T follicular helper cell (primary cell): ENCODE measurements at regions not wholly inside any gene's neighbourhood (a gene's known extent, or its start where the extent isn't known, plus 50 kb on each side); places are given as distances from the start of the nearest gene placed in this dataset.

Experiments used
- DNase-seq: peaks from one replicate; pipeline ENCODE4 v3.0.0-alpha.2; 2020; ENCODE audit warnings: low read depth

DNA sequence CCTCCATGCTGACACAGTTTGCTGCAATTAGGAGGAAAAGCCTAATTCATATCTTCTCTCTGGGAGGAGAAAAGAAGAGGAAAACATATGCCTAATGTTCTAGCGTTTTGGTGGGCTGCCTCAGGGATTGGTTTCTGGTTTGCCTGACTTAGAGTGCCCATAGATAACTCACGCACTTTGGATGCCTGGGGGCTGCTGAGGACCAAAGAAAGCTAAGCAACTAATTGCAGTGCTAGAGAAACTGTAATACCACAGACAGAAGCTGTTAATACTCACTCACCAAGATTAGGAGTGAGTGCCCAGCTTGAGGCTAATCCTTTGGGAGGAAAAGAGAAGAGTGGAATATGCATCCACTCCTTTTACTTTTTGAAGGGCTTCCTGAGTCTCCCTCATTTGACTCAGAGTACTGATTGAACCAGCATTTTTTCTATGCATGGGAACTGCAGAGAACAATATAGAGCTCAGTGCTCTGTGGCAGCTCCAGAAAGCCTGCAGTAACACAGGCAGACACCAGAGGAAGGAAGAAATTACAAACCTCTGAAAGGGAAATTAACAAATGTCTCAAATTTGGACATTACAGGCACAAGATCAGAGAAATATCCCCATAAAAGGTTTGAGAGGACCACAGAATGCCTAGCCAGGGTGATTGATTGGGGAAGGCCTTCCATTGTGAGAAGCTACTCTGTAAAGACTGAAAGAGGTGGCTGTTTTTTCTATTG, 666.4 kb downstream of the OLFM4 start:
- DNase-seq = no peak

DNA sequence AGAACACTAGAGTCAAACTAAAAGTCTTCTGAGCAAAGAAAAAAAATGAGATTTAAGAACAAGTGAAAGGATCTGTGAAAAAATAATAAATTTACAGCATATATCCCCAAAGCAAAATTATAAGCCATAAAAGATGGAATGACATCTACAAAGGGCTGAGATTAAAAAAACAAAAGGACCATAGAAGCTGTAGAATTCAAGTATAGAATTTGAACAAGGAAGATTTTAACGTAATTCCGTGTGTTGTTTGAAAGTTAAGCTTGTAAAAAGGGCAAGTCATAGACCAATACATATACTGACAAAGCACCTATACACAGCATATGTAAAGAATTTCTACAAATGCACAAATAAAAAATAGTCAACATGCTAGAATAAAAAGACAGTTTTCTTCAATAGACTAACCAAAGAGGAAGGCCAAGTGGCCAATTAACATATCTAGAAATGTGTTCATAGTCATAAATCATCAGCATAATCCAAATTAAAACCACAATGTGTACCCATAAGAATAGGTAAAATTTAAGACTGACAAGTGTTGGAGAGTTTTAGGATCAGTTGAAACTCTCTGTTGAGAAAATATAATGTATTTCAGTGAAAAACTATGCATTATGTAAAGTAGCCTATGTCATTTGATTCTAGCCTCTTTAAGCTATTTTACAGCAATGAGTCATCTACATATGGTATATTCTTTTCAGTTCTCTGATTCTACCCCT, 674.9 kb downstream of the OLFM4 start:
- DNase-seq = no peak

DNA sequence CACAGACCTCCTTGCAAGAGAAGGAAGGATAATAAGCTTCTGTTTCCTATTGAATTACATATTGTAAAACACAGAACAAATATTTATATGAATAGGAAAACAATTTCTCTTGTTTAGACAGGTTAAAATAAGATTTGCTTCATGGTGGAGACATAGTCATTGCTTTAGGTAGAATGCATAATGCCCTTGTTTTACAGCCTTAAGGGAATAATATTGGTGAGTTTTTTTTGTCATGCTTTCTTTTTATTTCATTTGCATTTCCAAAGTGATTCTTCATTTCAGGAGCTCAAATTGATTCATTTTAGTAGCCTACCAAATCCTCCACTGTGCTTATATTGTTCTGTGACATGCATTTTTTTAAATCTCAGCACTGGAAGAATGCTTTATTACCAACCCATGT, 690.7 kb downstream of the OLFM4 start:
- DNase-seq = no peak

DNA sequence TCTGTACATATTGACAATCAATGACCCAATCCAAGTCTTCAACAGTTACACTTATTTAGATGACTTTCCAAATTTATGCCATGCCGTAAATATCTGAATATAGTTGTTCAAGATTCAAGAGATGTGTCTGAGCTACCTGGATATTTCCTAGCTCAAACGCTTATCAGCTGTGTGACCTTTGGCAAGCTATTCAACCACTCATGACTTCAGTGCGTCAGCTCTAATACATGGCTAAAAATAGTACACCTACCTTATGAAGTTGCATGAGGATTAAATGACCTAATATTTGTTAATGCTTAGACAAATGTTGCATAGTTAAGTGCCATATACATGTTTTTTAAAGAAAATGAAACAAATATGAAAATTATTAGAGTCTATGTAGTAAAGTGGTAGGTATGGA, 704.1 kb downstream of the OLFM4 start:
- DNase-seq = no peak

DNA sequence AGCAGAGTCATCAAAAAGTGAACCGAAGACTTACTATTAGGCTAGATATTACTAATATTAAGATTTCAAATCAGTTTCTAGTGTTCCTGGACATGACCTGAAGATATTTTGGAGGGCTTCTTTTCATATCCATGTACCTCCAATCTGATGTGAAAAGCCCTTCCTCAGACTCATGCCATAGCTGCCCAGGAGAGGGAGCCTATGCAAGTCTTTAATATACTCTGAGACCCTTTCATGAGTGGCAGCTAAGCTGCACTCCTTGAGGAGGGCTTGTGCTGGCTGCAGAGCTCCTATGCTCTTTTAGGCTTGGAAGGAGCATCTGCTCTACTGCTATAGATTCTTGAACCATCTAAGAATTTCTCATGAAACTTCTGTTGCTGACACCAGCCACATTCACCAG, 715.3 kb downstream of the OLFM4 start:
- DNase-seq = no peak

DNA sequence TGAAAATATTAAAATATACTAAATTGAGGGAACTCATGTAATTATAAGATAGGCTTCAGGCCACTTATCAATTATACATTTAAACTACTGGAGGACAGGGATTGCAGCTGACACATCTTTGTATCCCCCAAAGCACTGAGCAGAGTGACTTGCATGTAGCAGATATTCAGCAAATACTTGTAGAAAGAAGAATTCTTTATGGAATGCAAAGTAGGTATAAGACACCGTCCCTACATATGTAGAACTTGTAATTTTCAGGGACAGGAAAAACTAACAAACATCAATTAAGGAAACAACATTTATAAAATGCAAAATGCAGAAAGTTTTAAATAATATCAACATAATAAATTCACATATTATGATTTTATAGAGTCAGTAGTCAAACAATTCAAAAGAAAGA, 719.2 kb downstream of the OLFM4 start:
- no peak for DNase-seq

DNA sequence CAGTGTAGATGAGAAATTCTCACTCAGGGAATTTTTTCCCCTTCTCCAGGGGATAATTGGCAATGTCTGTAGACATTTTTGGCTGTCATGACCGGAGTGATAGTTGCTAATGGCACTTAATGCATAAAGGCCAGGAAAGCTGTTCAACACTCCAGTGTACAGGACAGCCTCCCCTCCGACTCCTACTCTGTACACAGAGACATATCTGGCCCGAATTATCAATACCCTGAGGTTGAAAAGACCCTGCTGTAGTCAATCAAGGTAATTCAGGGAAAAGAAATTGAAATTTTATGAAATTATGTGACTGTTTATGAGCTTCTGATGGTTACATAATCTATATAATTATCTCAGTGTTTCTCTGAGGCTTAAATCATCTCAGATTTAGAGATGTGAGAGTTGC, 720.7 kb downstream of the OLFM4 start:
- no peak for DNase-seq

DNA sequence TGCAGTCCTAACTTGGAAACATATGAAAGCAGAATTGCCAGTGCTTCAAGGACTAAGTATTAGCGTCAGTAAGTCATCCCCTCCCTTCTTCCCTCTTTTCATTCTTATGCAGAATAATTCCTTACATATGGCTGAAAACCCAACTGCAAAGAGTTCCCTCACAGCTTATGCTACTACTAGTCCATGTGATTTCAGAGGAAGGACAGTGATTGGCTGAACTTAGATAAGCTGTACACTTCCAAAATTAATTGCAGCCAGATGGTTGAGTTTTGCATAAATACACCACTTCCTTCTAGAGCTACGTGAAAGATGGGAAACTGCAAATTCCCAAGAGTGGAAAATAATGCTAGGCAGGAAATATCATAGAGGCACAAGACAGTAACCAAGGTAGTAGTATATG, 730.4 kb downstream of the OLFM4 start:
- no peak for DNase-seq

DNA sequence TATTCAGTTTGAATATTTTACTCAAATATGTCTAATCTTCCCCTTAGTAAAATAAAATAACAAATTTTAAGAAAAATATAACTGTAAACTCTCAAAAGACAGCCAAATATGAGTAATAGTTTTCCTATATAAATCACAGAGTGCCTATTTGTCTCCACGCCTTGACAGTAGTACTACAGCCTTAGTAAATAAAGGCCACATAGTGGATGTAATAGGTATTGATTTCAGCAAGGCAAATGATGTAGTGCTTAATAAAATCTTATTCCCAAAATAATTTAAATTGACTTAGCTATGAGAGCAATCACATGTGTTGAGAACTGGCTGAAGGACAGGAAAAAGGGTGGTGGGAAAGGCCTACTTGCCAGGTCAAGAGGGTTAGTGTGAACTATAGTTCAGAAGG, 747.2 kb downstream of the OLFM4 start:
- no peak for DNase-seq

DNA sequence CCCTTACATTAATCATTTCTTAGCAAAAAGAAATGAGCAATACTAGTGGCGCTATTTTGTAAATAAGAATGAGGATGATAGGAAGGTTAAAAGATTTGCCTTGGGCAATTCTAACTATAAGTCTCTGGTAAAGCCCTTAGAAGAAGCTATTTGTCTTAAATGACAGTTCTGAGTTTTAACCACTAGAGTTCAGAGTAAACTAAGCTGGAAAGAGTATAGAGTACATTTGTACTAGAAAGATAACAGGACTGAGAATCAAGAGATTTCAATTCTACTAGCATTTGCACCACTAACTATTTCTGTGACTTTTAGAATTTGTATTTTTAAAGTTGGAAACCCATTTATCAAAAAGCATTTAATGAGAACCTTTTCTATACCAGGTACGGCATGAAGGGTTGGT, 750.3 kb downstream of the OLFM4 start:
- no peak for DNase-seq

DNA sequence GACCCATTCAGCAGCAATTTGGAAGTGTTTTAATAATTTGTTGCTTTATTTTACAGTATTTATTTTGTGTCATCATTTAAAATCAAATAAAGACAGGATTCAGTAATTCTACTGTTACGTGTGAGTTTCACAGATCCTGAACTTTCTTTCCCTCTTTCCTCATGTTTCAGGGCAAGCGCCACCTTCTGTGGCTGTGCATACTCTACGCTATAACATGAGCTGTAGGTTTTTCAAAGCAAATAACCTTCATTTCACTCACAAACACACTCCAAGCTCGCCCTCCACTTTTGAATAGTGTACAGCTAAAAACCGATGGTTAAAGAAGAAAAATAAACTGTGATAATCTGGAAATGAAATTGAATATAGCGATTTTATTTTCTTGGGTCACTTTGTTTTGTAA, 753.3 kb downstream of the OLFM4 start:
- no peak for DNase-seq

DNA sequence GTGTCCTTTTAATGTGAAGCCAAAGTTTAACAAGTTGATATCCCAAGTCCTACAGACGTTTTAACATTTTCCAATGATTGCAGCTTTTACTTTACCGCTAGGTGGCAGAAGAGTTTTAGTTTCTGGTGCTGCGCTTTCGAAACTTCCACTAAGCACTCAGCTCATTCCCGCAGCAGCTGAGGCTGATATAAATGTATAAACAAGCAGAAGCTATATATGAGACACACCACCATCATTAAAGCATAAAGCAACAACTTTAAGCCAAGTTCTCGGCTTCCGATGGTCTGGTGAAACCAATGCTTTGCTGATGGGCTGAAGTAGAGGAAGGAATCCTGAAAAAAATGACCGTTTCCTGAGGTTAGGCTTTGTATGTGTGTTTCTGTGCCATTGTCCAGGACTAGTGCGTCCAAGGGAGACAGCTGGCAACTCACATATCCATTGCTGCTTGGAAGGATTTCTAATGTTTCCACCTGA, 753.9 kb downstream of the OLFM4 start:
- no peak for DNase-seq

DNA sequence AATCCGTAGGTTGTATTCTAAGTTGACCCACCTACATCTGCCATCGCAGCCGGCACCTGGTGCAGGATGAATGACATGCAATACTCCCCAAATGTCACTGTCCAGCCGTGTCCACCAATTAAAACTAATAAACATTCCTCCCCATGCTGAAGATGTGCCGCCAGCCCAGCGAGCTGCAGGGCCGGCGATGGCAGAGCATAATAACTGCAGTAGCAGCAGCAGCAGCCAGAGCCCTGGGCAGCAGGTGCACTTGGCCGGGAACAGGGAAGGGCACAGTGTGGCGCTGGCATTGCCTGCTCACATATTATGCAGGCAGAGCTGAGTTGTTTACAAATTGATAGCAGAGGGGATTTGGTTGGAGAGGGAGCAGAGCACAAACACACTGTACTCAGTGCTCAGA, 754.9 kb downstream of the OLFM4 start:
- no peak for DNase-seq

DNA sequence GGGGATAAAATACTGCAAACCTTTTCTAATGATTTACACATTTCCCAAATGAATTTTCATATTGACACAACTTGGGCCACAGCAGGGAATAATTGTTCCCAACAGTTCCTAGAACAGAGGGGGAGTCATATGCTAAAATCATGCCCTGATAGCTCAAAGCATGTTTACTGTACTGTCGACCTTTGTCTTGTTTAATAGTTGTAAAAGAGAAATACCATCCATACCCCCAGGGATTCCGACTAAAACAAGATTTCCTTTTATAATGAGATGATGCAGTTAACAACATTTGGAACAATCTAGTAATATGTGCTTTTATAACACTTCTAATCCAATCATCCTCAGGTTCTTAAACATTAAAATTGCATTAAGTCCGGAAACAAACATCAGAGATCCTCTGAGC, 759.7 kb downstream of the OLFM4 start:
- no peak for DNase-seq

DNA sequence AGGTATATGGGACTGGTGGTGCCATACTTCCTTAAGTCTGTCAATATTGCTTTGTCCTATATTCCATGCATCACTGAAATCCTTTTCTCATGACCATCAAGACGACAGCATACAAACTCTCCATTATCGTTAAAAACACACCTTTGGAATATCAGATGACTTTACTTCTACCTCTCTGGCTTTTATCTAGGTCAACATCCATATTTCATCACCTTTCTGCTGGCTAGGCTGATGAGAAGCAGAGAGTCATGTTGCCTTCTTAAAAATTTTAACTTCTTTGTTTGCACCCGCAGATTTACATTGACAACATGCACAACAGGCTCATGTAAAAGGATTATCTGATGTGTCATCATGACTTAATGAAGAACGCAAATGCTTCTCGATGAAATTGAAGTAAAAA, 771.4 kb downstream of the OLFM4 start:
- DNase-seq = no peak

DNA sequence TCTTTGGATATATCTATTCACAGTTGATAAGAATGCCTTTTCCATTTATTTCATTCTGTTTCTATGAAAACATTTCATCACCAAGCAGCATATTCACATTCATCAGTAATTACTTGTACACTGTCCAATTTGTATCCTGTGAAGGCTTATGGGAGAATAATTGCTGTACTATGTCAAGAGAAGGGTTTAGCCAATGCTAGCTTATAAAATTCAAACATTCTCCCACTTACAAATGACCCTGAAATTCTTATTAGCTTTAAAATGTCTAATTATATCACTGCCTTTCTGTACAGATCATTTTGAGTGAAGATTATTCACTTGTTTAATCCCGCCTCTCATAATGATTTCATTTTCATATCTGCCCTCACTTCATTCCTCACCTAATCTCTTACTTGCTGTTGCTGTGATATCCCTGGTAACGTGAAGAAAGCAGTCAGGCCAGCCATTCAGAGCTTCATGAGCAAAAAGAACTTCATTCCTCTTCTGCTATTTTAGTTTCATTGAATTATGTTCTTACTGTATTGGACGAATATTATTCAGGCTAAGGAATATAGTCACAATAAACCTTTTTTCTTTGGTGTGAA, 778.7 kb downstream of the OLFM4 start:
- no peak for DNase-seq

DNA sequence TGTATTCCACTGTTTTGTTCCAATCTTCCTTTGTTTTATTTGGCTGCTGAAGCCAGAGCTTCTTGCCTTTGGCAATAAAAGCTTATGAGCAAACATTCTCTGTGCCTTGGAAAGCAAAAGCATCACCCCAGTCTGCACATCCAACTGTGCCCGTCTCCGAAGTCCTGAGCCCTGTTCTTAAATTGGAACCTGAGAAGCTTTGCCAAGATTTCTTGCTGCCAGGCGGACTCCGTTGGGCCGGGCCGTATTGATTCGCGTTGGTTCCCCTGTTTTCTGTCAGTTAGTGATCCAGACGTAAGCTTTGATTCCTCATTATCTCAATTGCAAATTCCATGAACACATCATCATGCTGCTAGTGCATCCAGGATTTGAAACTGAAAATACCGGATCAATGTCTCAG, 793.0 kb downstream of the OLFM4 start:
- no peak for DNase-seq

DNA sequence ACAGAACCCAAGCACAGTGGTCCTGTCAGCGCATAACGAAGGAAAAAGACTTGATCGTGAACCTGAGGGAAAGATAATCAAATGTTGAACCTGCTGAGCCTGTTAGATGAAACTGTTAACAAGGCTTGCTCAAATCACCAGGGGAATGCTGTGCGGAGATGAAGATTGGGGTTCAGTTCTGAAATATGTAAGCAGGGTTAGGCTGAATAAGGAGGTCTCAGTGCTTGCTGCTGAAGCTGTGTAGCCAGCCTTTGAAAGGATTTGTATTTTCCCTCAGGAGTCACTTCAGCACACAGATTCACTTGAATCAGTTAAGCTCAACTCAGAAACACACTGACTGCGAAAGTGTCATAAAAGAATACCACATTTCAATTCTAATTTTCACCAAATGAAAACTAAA, 793.5 kb downstream of the OLFM4 start:
- DNase-seq = no peak

DNA sequence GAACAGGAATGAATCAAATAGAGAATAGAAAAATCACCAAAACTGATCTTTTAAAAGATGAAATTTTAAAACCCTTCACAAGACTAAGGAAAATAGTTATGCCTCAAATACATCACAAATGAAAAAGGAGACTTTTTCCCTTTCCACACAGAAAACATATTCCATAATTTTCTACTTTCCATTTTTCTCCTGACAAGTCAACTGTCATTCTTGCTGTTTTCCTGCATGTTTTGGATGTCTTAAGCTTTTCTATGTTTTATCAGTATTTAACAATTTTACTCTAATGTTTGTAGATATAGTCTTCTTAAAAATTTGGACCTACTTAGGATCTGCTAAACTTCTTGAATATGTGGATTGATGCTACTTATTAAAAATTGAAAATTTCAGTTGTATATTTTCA, 810.8 kb downstream of the OLFM4 start:
- no peak for DNase-seq

DNA sequence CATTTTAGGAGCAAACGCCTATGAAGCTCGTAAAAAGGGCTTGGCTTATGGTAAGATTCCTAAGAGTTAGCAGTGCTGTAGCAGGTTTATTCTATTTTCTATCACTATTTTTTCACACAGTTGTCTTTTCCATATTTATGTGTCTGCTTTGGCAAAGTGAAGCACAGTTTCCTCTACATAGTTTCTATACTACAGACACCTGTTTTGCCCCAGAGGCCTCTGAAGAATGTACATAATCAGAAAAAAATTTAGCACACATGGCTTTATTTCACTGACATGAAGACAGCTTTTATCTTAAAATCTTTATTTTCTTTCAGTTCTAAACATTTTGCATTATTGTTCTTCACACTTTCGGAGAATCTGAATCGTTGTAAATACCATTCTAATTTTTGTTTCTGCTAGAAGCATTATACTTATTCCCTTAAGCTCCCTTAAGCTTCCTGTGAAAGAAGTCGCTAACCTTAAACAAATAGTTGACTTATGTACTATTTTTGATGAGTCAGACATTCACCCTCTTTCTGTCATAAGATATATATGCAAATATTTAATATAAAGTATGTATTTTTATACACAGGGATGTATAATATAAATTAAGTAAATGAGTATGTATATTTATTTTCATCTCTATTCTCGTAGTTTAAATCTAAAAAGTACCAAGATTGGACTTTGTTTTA, 816.0 kb downstream of the OLFM4 start:
- no peak for DNase-seq

DNA sequence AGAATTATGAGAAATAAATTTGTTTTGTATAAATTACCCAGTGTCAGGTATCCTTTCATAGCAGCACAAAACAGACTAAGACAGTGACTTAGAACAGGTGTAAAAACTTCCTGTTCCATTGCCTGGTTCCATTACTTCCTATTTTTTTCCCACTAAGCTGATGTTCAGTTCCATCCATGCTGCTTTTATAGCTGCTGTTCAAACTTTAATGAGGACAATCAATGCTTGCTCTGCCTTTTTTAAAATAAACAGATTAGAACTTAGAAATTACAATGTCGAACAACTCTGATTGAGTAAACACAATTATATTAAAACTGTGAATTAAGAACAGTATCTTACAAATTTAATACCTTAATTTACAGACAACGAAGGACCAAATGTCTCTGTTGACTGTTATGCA, 818.9 kb downstream of the OLFM4 start:
- DNase-seq = no peak

DNA sequence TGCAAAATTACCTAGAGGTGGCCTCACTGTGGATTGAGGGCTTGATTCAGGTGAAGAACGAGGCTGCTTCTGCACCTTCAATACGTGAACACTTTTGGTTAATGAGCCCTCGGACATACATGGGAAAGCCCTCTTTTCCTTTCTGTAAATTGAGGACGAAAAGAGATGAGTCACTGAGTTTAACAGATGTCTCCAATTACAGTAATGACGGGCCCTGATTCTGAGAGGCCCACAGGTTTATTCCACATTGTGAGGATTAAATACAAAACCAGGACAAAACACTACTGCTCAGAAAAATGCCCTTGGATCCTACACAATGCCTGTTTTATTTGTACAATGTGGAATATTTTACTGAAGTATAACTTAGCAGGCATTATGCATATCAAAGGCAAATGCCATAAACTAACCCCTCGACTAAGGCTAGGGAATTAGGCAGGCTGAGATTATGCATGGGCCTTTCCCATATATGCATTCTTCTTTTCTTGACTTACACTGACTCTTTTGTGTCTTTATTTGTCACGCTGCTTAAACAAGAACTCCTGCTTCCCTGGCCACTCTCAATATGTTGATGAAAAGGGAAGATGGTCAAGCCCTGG, 819.9 kb downstream of the OLFM4 start:
- DNase-seq = no peak

DNA sequence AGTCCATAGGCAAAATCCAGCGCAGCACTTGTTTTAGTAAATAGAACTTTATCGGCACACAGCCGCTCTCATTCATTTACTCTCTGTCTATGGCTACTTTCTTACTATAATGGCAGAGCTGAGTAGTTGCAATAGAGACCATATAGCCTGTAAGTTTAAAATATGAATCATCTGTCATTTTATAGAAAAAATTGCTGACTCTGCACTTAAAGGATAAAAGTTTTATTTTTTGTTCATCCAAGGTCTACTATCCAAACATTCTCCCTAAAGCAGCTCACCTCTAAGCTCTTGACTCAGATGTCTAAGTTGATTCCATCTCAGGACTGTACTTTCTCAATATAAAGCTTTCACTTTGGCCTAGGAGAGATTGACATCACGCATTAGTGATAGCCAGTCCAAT, 825.7 kb downstream of the OLFM4 start:
- DNase-seq = no peak
